ENCODE measurements at regions not wholly inside any gene's neighbourhood (a gene's known extent, or its start where the extent isn't known, plus 50 kb on each side); places are given as distances from the start of the nearest gene placed in this dataset.

GRCh38 chr7:114128880-114129279, 210.1 kb upstream of the PPP1R3A start:
- Histone ChIP-seq H3K27ac (no peak overlapping the region), H3K9me3 (replicated peaks in 1 of 3) (no peaks in the 10 kb centered on the region), H3K4me3 (no peak overlapping the region), H3K36me3 (replicated peaks in 1 of 2) (no peaks in the 10 kb centered on the region), H3K27me3 (no peaks in the 10 kb centered on the region), H3K4me1 (replicated peaks in 1 of 2) (no peaks in the 10 kb centered on the region)
- DNase-seq = no peak
- TF ChIP-seq CTCF (IDR thresholded peaks at IDR 0.05) (no peak), POLR2A (IDR thresholded peaks at IDR 0.05) (no peak)
- intact Hi-C loops (cut with DNase I) = no loop called here
- 86 to 95% (median 91%) methylated on average over 1 of the region's 1 CpG for WGBS, 4 donors

- no peaks in the 10 kb centered on the region for H3K9me3 ChIP-seq (replicated peaks in 1 of 3)
- DNase-seq = no peak
- intact Hi-C loops (cut with DNase I) = no loop called here
- H3K36me3 ChIP-seq (replicated peaks in 1 of 2) = no peaks in the 10 kb centered on the region
- no peaks in the 10 kb centered on the region for H3K4me1 ChIP-seq (replicated peaks in 1 of 2)
- TF ChIP-seq POLR2A (IDR thresholded peaks at IDR 0.05) = no peak
- TF ChIP-seq CTCF (IDR thresholded peaks at IDR 0.05) = no peak
- no peaks in the 10 kb centered on the region for H3K27me3 ChIP-seq
- no peak overlapping the region for H3K4me3 ChIP-seq
- no peak overlapping the region for H3K27ac ChIP-seq
These were observed 207.3 kb upstream of the PPP1R3A start for GRCh38 chr7:114126095-114126494.

- H3K4me1 ChIP-seq (replicated peaks in 1 of 2) = no peaks in the 10 kb centered on the region
- WGBS, 4 donors = 52 to 74% (median 72%) methylated on average over 3 of the region's 3 CpGs
These were observed 194.0 kb upstream of the PPP1R3A start for GRCh38 chr7:114112806-114113205.

GRCh38 chr7:114110666-114111065, 191.9 kb upstream of the PPP1R3A start:
- intact Hi-C loops (cut with DNase I) = no loop called here
- H3K9me3 ChIP-seq (replicated peaks in 1 of 3) = no peaks in the 10 kb centered on the region
- H3K4me1 ChIP-seq (replicated peaks in 1 of 2) = no peaks in the 10 kb centered on the region
- no peaks in the 10 kb centered on the region for H3K36me3 ChIP-seq (replicated peaks in 1 of 2)
- TF ChIP-seq POLR2A (IDR thresholded peaks at IDR 0.05) (no peak), CTCF (IDR thresholded peaks at IDR 0.05) (no peak)
- H3K4me3 ChIP-seq = no peak overlapping the region
- no peak for DNase-seq
- no peak overlapping the region for H3K27ac ChIP-seq
- no peaks in the 10 kb centered on the region for H3K27me3 ChIP-seq

More at GRCh38 chr7:114112806-114113205, 194.0 kb upstream of the PPP1R3A start:
- Histone ChIP-seq H3K9me3 (replicated peaks in 1 of 3) (no peaks in the 10 kb centered on the region), H3K27ac (no peak overlapping the region), H3K4me3 (no peak overlapping the region), H3K27me3 (no peaks in the 10 kb centered on the region), H3K36me3 (replicated peaks in 1 of 2) (no peaks in the 10 kb centered on the region)
- intact Hi-C loops (cut with DNase I) = no loop called here
- DNase-seq = no peak
- no peak for TF ChIP-seq POLR2A (IDR thresholded peaks at IDR 0.05)
- TF ChIP-seq CTCF (IDR thresholded peaks at IDR 0.05) = no peak

All from adrenal gland (tissue), 9 donors.